GM12864 (cell line): ENCODE measurements at regions not wholly inside any gene's neighbourhood (a gene's known extent, or its start where the extent isn't known, plus 50 kb on each side); places are given as distances from the start of the nearest gene placed in this dataset.

ENCODE experiments used
- DNase-seq: peaks from one replicate; pipeline ENCODE4 v3.0.0-alpha.2; 2011; ENCODE audit warnings: low read depth
- H3K4me3 ChIP-seq: 2 replicates; pipeline ENCODE4 v1.5.1; 2011; ENCODE audit warnings: mild to moderate bottlenecking, low read depth, low read length, control low read depth
- CTCF ChIP-seq: IDR thresholded peaks from 2 replicates; pipeline ENCODE4 v1.5.1; 2011; ENCODE audit warnings: low read depth, mild to moderate bottlenecking, moderate library complexity, low read length, control low read depth, inconsistent platforms; ENCODE audit errors: missing control alignments

- H3K4me3 ChIP-seq, result no peak overlapping the region
- TF ChIP-seq CTCF, result no peak
- no peak for DNase-seq
Measured at GRCh38 chr6:139498715-139499114, 124.3 kb upstream of the CITED2 start.

GRCh38 chr6:139497345-139497961 lies 123.0 kb upstream of the CITED2 start:
- H3K4me3 ChIP-seq, result no peak overlapping the region

GRCh38 chr6:139496654-139497344 lies 122.4 kb upstream of the CITED2 start:
- DNase-seq, result no peak
- H3K4me3 ChIP-seq, result no peak overlapping the region
- TF ChIP-seq CTCF, result no peak

More at GRCh38 chr6:139497345-139497961, 123.0 kb upstream of the CITED2 start:
- no peak for TF ChIP-seq CTCF
- no peak for DNase-seq

- H3K4me3 ChIP-seq, result no peak overlapping the region
- no peak for DNase-seq
- TF ChIP-seq CTCF, result no peak
Measured at GRCh38 chr6:139494376-139494990, 120.0 kb upstream of the CITED2 start.

- H3K4me3 ChIP-seq, result no peak overlapping the region
- peak; percentile 16 for DNase-seq
- TF ChIP-seq CTCF, result no peak
Measured at GRCh38 chr6:139490482-139490881, 116.0 kb upstream of the CITED2 start.

- no peak for TF ChIP-seq CTCF
- H3K4me3 ChIP-seq, result no peak overlapping the region
- DNase-seq, result no peak
Measured at GRCh38 chr6:139486476-139486799, 112.0 kb upstream of the CITED2 start.
